SK-N-SH (cell line): ENCODE measurements at regions not wholly inside any gene's neighbourhood (a gene's known extent, or its start where the extent isn't known, plus 50 kb on each side); places are given as distances from the start of the nearest gene placed in this dataset.

Source experiments
- CTCF ChIA-PET: fragments of 300-600, 350-600 bp; formaldehyde crosslinking; extraction: SDS; loops from one replicate; lab custom pipeline; 2021; lab: Yijun Ruan, JAX
- POLR2A ChIA-PET: fragments of 350-600 bp; sonication (Branson Sonifier 250); formaldehyde crosslinking; extraction: SDS; loops from one replicate; lab custom pipeline; 2020; ENCODE audit warnings: antibody characterized with exemption, inconsistent platforms; lab: Yijun Ruan, JAX
- DNase-seq: peaks from one replicate; pipeline ENCODE4 v3.0.0; 2012
- H2AFZ ChIP-seq: fragments of 200-600 bp; sonication (generic); 2 replicates; pipeline ENCODE4 v1.8.1; 2016; ENCODE audit warnings: antibody characterized with exemption, mild to moderate bottlenecking, low read depth
- H3F3A ChIP-seq: fragments of 200-600 bp; sonication (generic); replicated peaks from 2 replicates; pipeline ENCODE3; 2016; ENCODE audit warnings: antibody characterized with exemption, mild to moderate bottlenecking; ENCODE audit not compliant: insufficient read depth
- H3K27ac ChIP-seq, 2 experiments: fragments of 200-500 bp in 1 of 2; fragments of 200-600 bp in 1 of 2; sonication (Bioruptor generic) in 1 of 2; sonication (generic), shearing (Covaris generic) in 1 of 2; 2 replicates each; pipeline versions ENCODE4 v1.5.1 to v1.6.1; 2014 to 2016; ENCODE audit warnings: low read depth in 2 of 2, inconsistent platforms in 1 of 2, low read length in 1 of 2, mild to moderate bottlenecking in 1 of 2, mixed read lengths in 1 of 2
- H3K27me3 ChIP-seq: fragments of 200-600 bp; sonication (generic), shearing (Covaris generic); 2 replicates; pipeline ENCODE4 v1.6.1; 2016; ENCODE audit warnings: mixed run types; ENCODE audit not compliant: insufficient read depth
- H3K36me3 ChIP-seq, 2 experiments: fragments of 200-500 bp in 1 of 2; fragments of 200-600 bp in 1 of 2; sonication (Bioruptor generic) in 1 of 2; sonication (generic) in 1 of 2; replicated peaks in 1 of 2; 2 replicates each; pipeline versions ENCODE3 to v1.5.1; 2014 to 2016; ENCODE audit warnings: low read length in 1 of 2, mild to moderate bottlenecking in 1 of 2; ENCODE audit not compliant: insufficient read depth in 2 of 2, control insufficient read depth in 1 of 2
- H3K4me1 ChIP-seq, 2 experiments: fragments of 200-500 bp in 1 of 2; fragments of 200-600 bp in 1 of 2; sonication (Bioruptor generic) in 1 of 2; sonication (generic), shearing (Covaris generic) in 1 of 2; 2 replicates each; pipeline versions ENCODE4 v1.5.1 to v1.6.1; 2014 to 2016; ENCODE audit warnings: low read depth in 1 of 2, low read length in 1 of 2, mixed run types in 1 of 2; ENCODE audit not compliant: insufficient read depth in 2 of 2, control insufficient read depth in 1 of 2
- H3K4me2 ChIP-seq: fragments of 200-600 bp; sonication (generic), shearing (Covaris generic); 2 replicates; pipeline ENCODE4 v1.6.1; 2017; ENCODE audit warnings: mixed run types
- H3K4me3 ChIP-seq, 2 experiments: fragments of 200-500 bp in 1 of 2; fragments of 200-600 bp in 1 of 2; sonication (Bioruptor generic) in 1 of 2; sonication (generic), shearing (Covaris generic) in 1 of 2; 2 replicates each; pipeline versions ENCODE4 v1.5.1 to v1.8.1; 2014 to 2016; ENCODE audit warnings: low read depth in 2 of 2, inconsistent platforms in 1 of 2, low read length in 1 of 2, mild to moderate bottlenecking in 1 of 2, mixed read lengths in 1 of 2, moderate library complexity in 1 of 2
- H3K79me2 ChIP-seq: fragments of 200-600 bp; sonication (generic); 2 replicates; pipeline ENCODE4 v1.8.1; 2017; ENCODE audit warnings: mild to moderate bottlenecking; ENCODE audit not compliant: insufficient read depth
- H3K9ac ChIP-seq: fragments of 200-600 bp; sonication (generic); 2 replicates; pipeline ENCODE4 v1.6.1; 2017; ENCODE audit warnings: mixed run types
- H3K9me2 ChIP-seq: fragments of 200-600 bp; sonication (generic); 2 replicates; pipeline ENCODE4 v1.6.1; 2017; ENCODE audit warnings: mixed run types
- H3K9me3 ChIP-seq: fragments of 200-600 bp; sonication (generic); 2 replicates; pipeline ENCODE4 v1.6.1; 2017; ENCODE audit warnings: mixed run types, mild to moderate bottlenecking, moderate library complexity
- H4K20me1 ChIP-seq: fragments of 200-600 bp; sonication (generic); 2 replicates; pipeline ENCODE4 v1.6.1; 2017; ENCODE audit warnings: mild to moderate bottlenecking, mixed run types; ENCODE audit not compliant: insufficient read depth
- EP300 ChIP-seq, 2 experiments: IDR thresholded peaks; 2 replicates each; pipeline versions ENCODE4 v1.4.0 to v1.6.1; 2012; ENCODE audit warnings: borderline replicate concordance in 1 of 2, low read depth in 1 of 2, low read length in 1 of 2
- EZH2phosphoT487 ChIP-seq: fragments of 200-600 bp; sonication (generic); IDR thresholded peaks from 2 replicates; pipeline ENCODE4 v1.6.1; 2017; ENCODE audit warnings: low read depth, mixed run types, mild to moderate bottlenecking, antibody characterized with exemption, moderate library complexity, borderline replicate concordance
- FOSL2 ChIP-seq: IDR thresholded peaks from 2 replicates; pipeline ENCODE4 v1.4.0; 2012; ENCODE audit warnings: low read depth, mild to moderate bottlenecking, moderate library complexity, borderline replicate concordance
- FOXJ3 ChIP-seq: sonication (generic); formaldehyde crosslinking; IDR thresholded peaks from 2 replicates; pipeline ENCODE4 v1.5.1; 2020; ENCODE audit warnings: mild to moderate bottlenecking, missing genetic modification reagents
- GABPA ChIP-seq: IDR thresholded peaks from 2 replicates; pipeline ENCODE4 v1.4.0; 2012; ENCODE audit warnings: low read depth, mild to moderate bottlenecking
- GATA2 ChIP-seq: sonication (generic); formaldehyde crosslinking; IDR thresholded peaks from 2 replicates; pipeline ENCODE4 v1.5.0; 2020; ENCODE audit warnings: mild to moderate bottlenecking, missing genetic modification reagents
- JUND ChIP-seq: IDR thresholded peaks from 2 replicates; pipeline ENCODE4 v1.4.0; 2012
- MEF2A ChIP-seq: IDR thresholded peaks from 2 replicates; pipeline ENCODE4 v1.4.0; 2012; ENCODE audit warnings: low read depth, borderline replicate concordance
- RFX5 ChIP-seq: IDR thresholded peaks from 2 replicates; pipeline ENCODE4 v1.6.1; 2012; ENCODE audit warnings: mild to moderate bottlenecking, improper control_type of control experiment, low read length
- SIN3A ChIP-seq: IDR thresholded peaks from 2 replicates; pipeline ENCODE4 v1.6.1; 2012; ENCODE audit warnings: low read depth, mild to moderate bottlenecking, low read length, moderate library complexity, borderline replicate concordance
- SMC3 ChIP-seq: IDR thresholded peaks from 2 replicates; pipeline ENCODE4 v1.6.1; 2012; ENCODE audit warnings: low read depth, low read length, improper control_type of control experiment
- TAF1 ChIP-seq: IDR thresholded peaks from 2 replicates; pipeline ENCODE4 v1.6.1; 2012; ENCODE audit warnings: low read depth, mild to moderate bottlenecking, low read length, moderate library complexity, borderline replicate concordance
- TEAD4 ChIP-seq: IDR thresholded peaks from 2 replicates; pipeline ENCODE4 v1.4.0; 2012; ENCODE audit warnings: mild to moderate bottlenecking, borderline replicate concordance; ENCODE audit not compliant: insufficient read depth
- ZBTB33 ChIP-seq: IDR thresholded peaks from 2 replicates; pipeline ENCODE4 v1.4.0; 2012; ENCODE audit warnings: low read depth, borderline replicate concordance
- WGBS: methylation state at CpG from one replicate; pipeline ENCODE4 v1.1.6; 2017; ENCODE audit warnings: low lambda C conversion rate; 5-methylcytosine and 5-hydroxymethylcytosine counted together
- TF ChIP-seq, protein P1 (sequence below): fragments of 200-600 bp; sonication (generic); IDR thresholded peaks from 2 replicates; pipeline ENCODE4 v1.6.1; 2017; ENCODE audit warnings: antibody characterized with exemption, mild to moderate bottlenecking, moderate library complexity

DNA sequence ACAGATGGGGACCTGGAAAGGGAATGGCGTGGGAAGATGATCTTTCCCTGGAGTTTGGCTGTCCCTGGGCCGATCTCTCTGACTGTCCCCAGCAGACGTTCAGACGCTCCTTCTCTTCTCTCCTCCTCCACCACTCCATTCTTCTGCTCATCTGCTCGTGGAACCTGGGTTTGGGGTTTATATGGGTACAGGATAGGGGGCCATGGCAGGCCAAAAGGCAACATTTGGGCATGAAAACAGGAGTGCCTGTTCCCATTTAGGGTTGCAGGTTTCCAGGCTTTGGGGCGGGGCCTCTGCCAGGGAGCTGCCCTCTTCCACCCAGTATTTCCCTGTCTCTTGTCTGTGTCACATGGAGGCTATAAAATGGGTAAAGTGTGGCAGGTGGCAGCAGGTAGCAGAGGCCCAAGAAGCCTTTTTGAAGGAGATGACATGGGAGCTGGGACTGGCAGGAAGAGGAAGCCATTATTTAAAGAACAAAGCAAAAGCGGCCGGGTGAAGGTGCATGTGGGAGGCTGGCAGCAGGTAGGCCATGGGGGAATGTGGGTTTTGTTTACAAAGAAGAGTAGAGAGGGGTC lies 203.7 kb downstream of the BMP7 start:
- Histone ChIP-seq H2AFZ (no peak overlapping the region), H3F3A (no peaks in the 10 kb centered on the region), H3K36me3 (no peaks in the 10 kb centered on the region), H3K4me2 (no peak overlapping the region), H3K4me3 (no peak overlapping the region), H3K4me1 (no peaks in the 10 kb centered on the region), H4K20me1 (no peaks in the 10 kb centered on the region), H3K27ac (no peak overlapping the region), H3K9ac (no peak overlapping the region), H3K27me3 (peaks cover 25% of the 10 kb centered on the region; the same call in 1 of the 2 replicates), H3K9me2 (no peaks in the 10 kb centered on the region), H3K79me2 (no peaks in the 10 kb centered on the region), H3K9me3 (no peaks in the 10 kb centered on the region)
- ChIA-PET POLR2A (no interaction called here), CTCF (interaction anchor here (2.1 to 3.8 kb wide), 2 partner anchors 9 to 512 kb away, joined by 13 to 30 read pairs; no protein-coding TSS in a partner anchor)
- no peak for TF ChIP-seq GABPA
- TF ChIP-seq, protein P1, sequence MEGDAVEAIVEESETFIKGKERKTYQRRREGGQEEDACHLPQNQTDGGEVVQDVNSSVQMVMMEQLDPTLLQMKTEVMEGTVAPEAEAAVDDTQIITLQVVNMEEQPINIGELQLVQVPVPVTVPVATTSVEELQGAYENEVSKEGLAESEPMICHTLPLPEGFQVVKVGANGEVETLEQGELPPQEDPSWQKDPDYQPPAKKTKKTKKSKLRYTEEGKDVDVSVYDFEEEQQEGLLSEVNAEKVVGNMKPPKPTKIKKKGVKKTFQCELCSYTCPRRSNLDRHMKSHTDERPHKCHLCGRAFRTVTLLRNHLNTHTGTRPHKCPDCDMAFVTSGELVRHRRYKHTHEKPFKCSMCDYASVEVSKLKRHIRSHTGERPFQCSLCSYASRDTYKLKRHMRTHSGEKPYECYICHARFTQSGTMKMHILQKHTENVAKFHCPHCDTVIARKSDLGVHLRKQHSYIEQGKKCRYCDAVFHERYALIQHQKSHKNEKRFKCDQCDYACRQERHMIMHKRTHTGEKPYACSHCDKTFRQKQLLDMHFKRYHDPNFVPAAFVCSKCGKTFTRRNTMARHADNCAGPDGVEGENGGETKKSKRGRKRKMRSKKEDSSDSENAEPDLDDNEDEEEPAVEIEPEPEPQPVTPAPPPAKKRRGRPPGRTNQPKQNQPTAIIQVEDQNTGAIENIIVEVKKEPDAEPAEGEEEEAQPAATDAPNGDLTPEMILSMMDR, result no peak
- no peak for TF ChIP-seq FOXJ3 (CRISPR knock-in tag)
- TF ChIP-seq SMC3, result no peak
- no peak for TF ChIP-seq EP300 (IDR thresholded peaks at IDR 0.05; ENCODE audit: borderline replicate concordance in 1 of 2, low read depth in 1 of 2, low read length in 1 of 2)
- TF ChIP-seq RFX5, result no peak
- TF ChIP-seq GATA2, result no peak
- no peak for TF ChIP-seq SIN3A
- TF ChIP-seq FOSL2, result no peak
- no peak for TF ChIP-seq TAF1
- no peak for TF ChIP-seq ZBTB33
- TF ChIP-seq JUND, result no peak
- TF ChIP-seq TEAD4, result no peak
- TF ChIP-seq EZH2phosphoT487, result no peak
- TF ChIP-seq MEF2A, result no peak
- no peak for DNase-seq
- WGBS, result 14% methylated on average over 8 of the region's 8 CpGs
